ENCODE measurements at regions not wholly inside any gene's neighbourhood (a gene's known extent, or its start where the extent isn't known, plus 50 kb on each side); places are given as distances from the start of the nearest gene placed in this dataset.

GRCh38 chr6:6795393-6795792, 206.9 kb downstream of the LY86 start:
- H3K4me3 ChIP-seq (ENCODE audit: low read length) = no peak overlapping the region
- no peak for TF ChIP-seq ZNF274 (IDR thresholded peaks at IDR 0.05; ENCODE audit: low read depth, low read length)

DNA sequence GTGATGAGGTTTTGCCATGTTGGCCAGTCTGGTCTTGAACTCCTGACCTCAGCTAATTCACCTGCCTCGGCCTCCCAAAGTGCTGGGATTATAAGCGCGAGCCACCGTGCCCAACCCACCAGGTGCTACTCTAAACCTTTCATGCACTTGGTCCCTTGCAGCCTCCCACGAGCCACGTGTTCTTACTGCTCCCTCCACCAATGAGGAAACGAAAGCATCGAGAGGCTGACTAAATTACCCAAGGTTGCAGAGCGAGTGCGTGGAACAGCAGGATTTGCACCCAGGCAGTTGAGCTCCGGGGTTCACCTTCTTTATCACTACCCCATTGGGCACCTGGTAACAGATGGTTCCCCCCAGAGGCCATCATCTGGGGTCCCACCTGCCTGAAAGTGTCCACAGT, 208.3 kb downstream of the LY86 start:
- no peak for TF ChIP-seq ZNF274 (IDR thresholded peaks at IDR 0.05; ENCODE audit: low read depth, low read length)
- no peak overlapping the region for H3K4me3 ChIP-seq (ENCODE audit: low read length)

DNA sequence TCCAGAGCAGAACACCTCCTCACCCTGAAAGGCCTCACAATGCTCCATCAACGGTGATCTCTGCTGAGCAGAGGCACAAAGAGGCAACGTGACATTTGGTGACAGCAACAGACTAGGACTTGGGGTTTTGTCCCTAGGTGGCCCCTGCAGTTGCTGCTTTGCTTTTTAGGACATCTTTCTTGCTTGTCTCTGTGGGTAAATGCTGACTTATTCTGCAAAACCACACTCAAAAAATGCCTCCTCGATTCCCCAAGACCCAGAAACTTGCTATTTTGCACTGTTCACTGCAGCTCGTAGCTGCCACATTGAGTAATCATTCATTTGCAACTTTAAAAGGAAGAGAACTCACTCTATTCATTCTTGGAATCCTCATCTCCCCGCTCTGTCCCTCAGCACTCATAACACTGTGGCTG, 209.9 kb downstream of the LY86 start:
- TF ChIP-seq ZNF274 (IDR thresholded peaks at IDR 0.05; ENCODE audit: low read depth, low read length) = no peak
- H3K4me3 ChIP-seq (ENCODE audit: low read length) = no peak overlapping the region; the same call in 1 of the 2 replicates

DNA sequence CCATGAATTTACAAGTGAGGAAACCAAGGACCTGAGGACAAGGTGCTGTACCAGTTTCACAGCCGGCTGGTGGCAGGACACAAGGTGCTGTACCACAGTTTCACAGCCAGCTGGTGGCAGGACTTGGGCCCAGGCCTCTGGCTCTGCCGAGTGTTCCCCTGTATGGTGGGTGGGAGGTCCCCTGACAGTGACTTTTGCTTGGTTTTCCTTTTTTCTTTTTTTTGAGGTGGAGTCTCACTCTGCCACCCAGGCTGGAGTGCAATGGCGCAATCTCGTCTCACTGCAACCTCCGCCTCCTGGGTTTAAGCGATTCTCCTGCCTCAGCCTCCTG, 212.4 kb downstream of the LY86 start:
- no peak for TF ChIP-seq ZNF274 (IDR thresholded peaks at IDR 0.05; ENCODE audit: low read depth, low read length)
- no peak overlapping the region for H3K4me3 ChIP-seq (ENCODE audit: low read length)

- no peak overlapping the region for H3K4me3 ChIP-seq (ENCODE audit: low read length)
- TF ChIP-seq ZNF274 (IDR thresholded peaks at IDR 0.05; ENCODE audit: low read depth, low read length) = no peak
Measured at GRCh38 chr6:6801635-6802218, 213.2 kb downstream of the LY86 start.

GRCh38 chr6:6803180-6803977, 214.9 kb downstream of the LY86 start:
- H3K4me3 ChIP-seq (ENCODE audit: low read length) = no peak overlapping the region
- TF ChIP-seq ZNF274 (IDR thresholded peaks at IDR 0.05; ENCODE audit: low read depth, low read length) = no peak

- TF ChIP-seq ZNF274 (IDR thresholded peaks at IDR 0.05; ENCODE audit: low read depth, low read length) = no peak
- H3K4me3 ChIP-seq (ENCODE audit: low read length) = no peak overlapping the region
Measured at GRCh38 chr6:6804843-6805615, 216.5 kb downstream of the LY86 start.

- H3K4me3 ChIP-seq (ENCODE audit: low read length) = no peak overlapping the region
- no peak for TF ChIP-seq ZNF274 (IDR thresholded peaks at IDR 0.05; ENCODE audit: low read depth, low read length)
Measured at GRCh38 chr6:6806844-6807518, 218.5 kb downstream of the LY86 start.

- TF ChIP-seq ZNF274 (IDR thresholded peaks at IDR 0.05; ENCODE audit: low read depth, low read length) = no peak
- no peak overlapping the region for H3K4me3 ChIP-seq (ENCODE audit: low read length)
Measured at GRCh38 chr6:6808343-6808742, 219.8 kb downstream of the LY86 start.

DNA sequence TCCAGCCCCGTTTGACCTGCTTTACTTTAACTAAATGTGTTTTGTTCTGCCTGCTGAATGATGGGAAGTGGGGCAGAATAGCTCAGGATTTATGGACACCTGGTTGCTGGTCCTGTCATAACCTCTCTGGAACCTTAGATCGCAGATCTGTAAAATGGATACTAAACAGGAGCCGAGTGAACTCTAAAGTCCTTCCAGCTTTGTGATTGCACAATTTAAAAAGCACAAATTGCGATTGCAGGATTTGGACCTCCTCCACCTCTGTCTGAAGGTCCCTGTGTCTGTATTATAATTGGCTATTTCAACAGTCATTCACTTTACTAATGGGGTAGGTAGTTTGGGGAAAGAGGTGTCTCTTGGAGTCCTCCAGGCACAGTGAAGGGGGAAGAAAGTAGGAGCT, 220.4 kb downstream of the LY86 start:
- TF ChIP-seq ZNF274 (IDR thresholded peaks at IDR 0.05; ENCODE audit: low read depth, low read length) = no peak
- no peak overlapping the region for H3K4me3 ChIP-seq (ENCODE audit: low read length)

- TF ChIP-seq ZNF274 (IDR thresholded peaks at IDR 0.05; ENCODE audit: low read depth, low read length) = no peak
- peak overlapping the region; percentile 61; the same call in 1 of the 2 replicates for H3K4me3 ChIP-seq (ENCODE audit: low read length)
Measured at GRCh38 chr6:6810727-6811126, 222.2 kb downstream of the LY86 start.

GRCh38 chr6:6811128-6812009, 222.8 kb downstream of the LY86 start:
- no peak for TF ChIP-seq ZNF274 (IDR thresholded peaks at IDR 0.05; ENCODE audit: low read depth, low read length)
- H3K4me3 ChIP-seq (ENCODE audit: low read length) = peak overlapping the region; percentile 61; the same call in 1 of the 2 replicates

DNA sequence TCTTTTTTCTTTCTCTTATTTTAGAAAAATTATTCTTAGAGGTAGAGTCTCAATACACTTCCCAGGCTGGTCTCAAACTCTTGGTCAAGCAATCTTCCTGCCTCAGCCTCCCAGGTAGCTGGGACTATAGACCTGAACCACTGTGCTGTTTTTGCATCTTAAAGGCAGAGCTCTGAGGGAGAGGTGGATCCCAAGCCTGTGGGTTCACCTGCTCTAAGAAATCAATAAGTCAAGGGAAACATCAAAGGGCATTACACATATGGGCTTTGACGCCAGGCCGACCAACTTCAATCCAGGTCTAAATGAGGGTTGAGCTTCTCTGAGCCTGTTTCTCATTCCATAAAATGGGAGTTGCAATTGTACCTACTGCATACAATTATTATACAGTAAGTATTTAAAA, 223.9 kb downstream of the LY86 start:
- H3K4me3 ChIP-seq (ENCODE audit: low read length) = no peak overlapping the region
- no peak for TF ChIP-seq ZNF274 (IDR thresholded peaks at IDR 0.05; ENCODE audit: low read depth, low read length)
